Loucy (cell line): ENCODE measurements at regions not wholly inside any gene's neighbourhood (a gene's known extent, or its start where the extent isn't known, plus 50 kb on each side); places are given as distances from the start of the nearest gene placed in this dataset.

Experiments used
- H2AFZ ChIP-seq: fragments of 200-600 bp; sonication (generic); 2 replicates; pipeline ENCODE4 v1.6.0; 2016; ENCODE audit warnings: antibody characterized with exemption, mild to moderate bottlenecking, low read length, moderate library complexity
- H3F3A ChIP-seq: fragments of 200-600 bp; 2 replicates; pipeline ENCODE4 v1.6.0; 2016; ENCODE audit warnings: antibody characterized with exemption, low read depth, mild to moderate bottlenecking
- H3K27me3 ChIP-seq: fragments of 200-600 bp; sonication (generic); 2 replicates; pipeline ENCODE4 v1.6.1; 2014; ENCODE audit warnings: low read length, mild to moderate bottlenecking; ENCODE audit not compliant: insufficient read depth, poor library complexity, severe bottlenecking
- H3K36me3 ChIP-seq: fragments of 200-600 bp; sonication (generic); 2 replicates; pipeline ENCODE4 v1.6.1; 2016; ENCODE audit warnings: low read length; ENCODE audit not compliant: insufficient read depth
- H3K4me1 ChIP-seq: fragments of 200-600 bp; sonication (generic); 2 replicates; pipeline ENCODE4 v1.5.1; 2014; ENCODE audit warnings: low read length, mild to moderate bottlenecking; ENCODE audit not compliant: insufficient read depth, poor library complexity, severe bottlenecking
- H3K4me2 ChIP-seq: fragments of 200-600 bp; sonication (generic); 2 replicates; pipeline ENCODE4 v1.6.0; 2014; ENCODE audit warnings: antibody characterized with exemption, low read length, low read depth, mild to moderate bottlenecking; ENCODE audit not compliant: poor library complexity, severe bottlenecking
- H3K4me3 ChIP-seq: fragments of 200-600 bp; sonication (generic); 2 replicates; pipeline ENCODE4 v1.5.1; 2014; ENCODE audit warnings: low read length, mild to moderate bottlenecking, mixed read lengths; ENCODE audit not compliant: poor library complexity, severe bottlenecking
- H3K79me2 ChIP-seq: fragments of 200-600 bp; sonication (generic); 2 replicates; pipeline ENCODE4 v1.6.1; 2014; ENCODE audit warnings: low read length; ENCODE audit not compliant: insufficient read depth
- H3K9ac ChIP-seq: fragments of 200-600 bp; sonication (generic); 2 replicates; pipeline ENCODE4 v1.6.0; 2014; ENCODE audit warnings: mild to moderate bottlenecking, low read depth, low read length, moderate library complexity; ENCODE audit not compliant: poor library complexity, severe bottlenecking
- H3K9me2 ChIP-seq: fragments of 200-600 bp; sonication (generic); replicated peaks from 2 replicates; pipeline ENCODE4 v1.6.1; 2016; ENCODE audit warnings: low read depth, low read length, mixed read lengths
- H3K9me3 ChIP-seq: fragments of 200-600 bp; sonication (generic); 2 replicates; pipeline ENCODE4 v1.6.1; 2014; ENCODE audit warnings: mild to moderate bottlenecking, antibody characterized with exemption, low read length, low read depth; ENCODE audit not compliant: insufficient read depth
- H4K20me1 ChIP-seq: fragments of 200-600 bp; sonication (generic); 2 replicates; pipeline ENCODE4 v1.6.0; 2014; ENCODE audit warnings: antibody characterized with exemption, low read length, mild to moderate bottlenecking; ENCODE audit not compliant: insufficient read depth, poor library complexity, severe bottlenecking
- CTCF ChIP-seq: fragments of 200-600 bp; sonication (generic); conservative IDR thresholded peaks from 2 replicates; pipeline ENCODE4 v1.5.1; 2014; ENCODE audit warnings: mild to moderate bottlenecking, antibody characterized with exemption, low read length
- EZH2phosphoT487 ChIP-seq: fragments of 200-600 bp; IDR thresholded peaks from 2 replicates; pipeline ENCODE4 v1.6.1; 2018; ENCODE audit warnings: antibody characterized with exemption, mild to moderate bottlenecking, moderate library complexity, borderline replicate concordance

- H3K4me3 ChIP-seq = no peak overlapping the region
- no peaks in the 10 kb centered on the region for H3K27me3 ChIP-seq
- TF ChIP-seq CTCF (no peak), EZH2phosphoT487 (no peak)
- H3K4me1 ChIP-seq = no peaks in the 10 kb centered on the region
- H3F3A ChIP-seq = no peaks in the 10 kb centered on the region
- no peaks in the 10 kb centered on the region for H3K79me2 ChIP-seq
- no peak overlapping the region for H3K4me2 ChIP-seq
- H3K36me3 ChIP-seq = no peaks in the 10 kb centered on the region
- no peak overlapping the region for H2AFZ ChIP-seq
- no peaks in the 10 kb centered on the region for H3K9me3 ChIP-seq
- H3K9ac ChIP-seq = no peak overlapping the region
- H4K20me1 ChIP-seq = no peaks in the 10 kb centered on the region
- H3K9me2 ChIP-seq = no peaks in the 10 kb centered on the region
These were observed 218.5 kb upstream of the E2F8 start for GRCh38 chr11:19459240-19459639.

GRCh38 chr11:19458721-19459120 lies 218.0 kb upstream of the E2F8 start:
- Histone ChIP-seq H3K9me2 (no peaks in the 10 kb centered on the region), H3F3A (no peaks in the 10 kb centered on the region), H3K9ac (no peak overlapping the region), H3K4me2 (no peak overlapping the region), H3K4me1 (no peaks in the 10 kb centered on the region), H3K27me3 (no peaks in the 10 kb centered on the region), H3K4me3 (no peak overlapping the region), H2AFZ (no peak overlapping the region), H3K36me3 (no peaks in the 10 kb centered on the region), H4K20me1 (no peaks in the 10 kb centered on the region), H3K79me2 (no peaks in the 10 kb centered on the region), H3K9me3 (no peaks in the 10 kb centered on the region)
- TF ChIP-seq CTCF (no peak), EZH2phosphoT487 (no peak)

GRCh38 chr11:19458231-19458630 lies 217.5 kb upstream of the E2F8 start:
- H3F3A ChIP-seq = no peaks in the 10 kb centered on the region
- no peaks in the 10 kb centered on the region for H4K20me1 ChIP-seq
- no peak overlapping the region for H3K4me3 ChIP-seq
- no peak for TF ChIP-seq EZH2phosphoT487
- no peaks in the 10 kb centered on the region for H3K79me2 ChIP-seq
- no peak overlapping the region for H3K4me2 ChIP-seq
- H3K36me3 ChIP-seq = no peaks in the 10 kb centered on the region
- H2AFZ ChIP-seq = no peak overlapping the region
- no peaks in the 10 kb centered on the region for H3K27me3 ChIP-seq
- no peaks in the 10 kb centered on the region for H3K9me3 ChIP-seq
- no peak overlapping the region for H3K9ac ChIP-seq
- no peaks in the 10 kb centered on the region for H3K9me2 ChIP-seq
- no peaks in the 10 kb centered on the region for H3K4me1 ChIP-seq

GRCh38 chr11:19455731-19456130 lies 215.0 kb upstream of the E2F8 start:
- Histone ChIP-seq H3K9me3 (no peaks in the 10 kb centered on the region), H3K27me3 (no peaks in the 10 kb centered on the region), H3K9me2 (no peaks in the 10 kb centered on the region), H3K4me3 (no peak overlapping the region), H2AFZ (no peak overlapping the region), H4K20me1 (no peaks in the 10 kb centered on the region), H3K9ac (no peak overlapping the region), H3K4me1 (no peaks in the 10 kb centered on the region), H3K4me2 (no peak overlapping the region), H3K36me3 (no peaks in the 10 kb centered on the region), H3F3A (no peaks in the 10 kb centered on the region), H3K79me2 (no peaks in the 10 kb centered on the region)
- TF ChIP-seq CTCF (no peak), EZH2phosphoT487 (no peak)
